Upper lobe of right lung (tissue), 1 donor: ENCODE measurements at regions not wholly inside any gene's neighbourhood (a gene's known extent, or its start where the extent isn't known, plus 50 kb on each side); places are given as distances from the start of the nearest gene placed in this dataset.

Experiments
- ATAC-seq: fragments of 200-7000 bp; cut with Tn5 transposase; one replicate; pipeline ENCODE4 v1.9.1; 2020; ENCODE audit warnings: mild to moderate bottlenecking, moderate library complexity
- DNase-seq: peaks from one replicate; pipeline ENCODE4 v3.0.0-alpha.2; 2020
- H3K27ac ChIP-seq: fragments of 200-600 bp; one replicate; pipeline ENCODE4 v1.8.0; 2022
- H3K27me3 ChIP-seq: fragments of 200-600 bp; one replicate; pipeline ENCODE4 v1.8.0; 2022; ENCODE audit warnings: mild to moderate bottlenecking
- H3K36me3 ChIP-seq: fragments of 200-600 bp; one replicate; pipeline ENCODE4 v1.8.0; 2022
- H3K4me1 ChIP-seq: fragments of 200-600 bp; one replicate; pipeline ENCODE4 v1.8.0; 2022
- H3K4me3 ChIP-seq: fragments of 200-600 bp; one replicate; pipeline ENCODE4 v1.8.0; 2022; ENCODE audit warnings: mild to moderate bottlenecking
- H3K9me3 ChIP-seq: fragments of 200-600 bp; one replicate; pipeline ENCODE4 v1.8.0; 2022
- CTCF ChIP-seq: fragments of 200-600 bp; IDR thresholded peaks from one replicate; pipeline ENCODE4 v1.8.0; 2022; ENCODE audit warnings: antibody characterized with exemption
- intact Hi-C: fragments of 100-400 bp; cut with DNase I; formaldehyde crosslinking; loops from one replicate; pipeline ENCODE4 v1.11.0; 2022
- donor health status: DM: no; HTN: yes; CAD: no; lungs with severe emphysema.

GRCh38 chr3:84194029-84194428 lies 764.8 kb upstream of the CADM2 start:
- DNase-seq (no peak), ATAC-seq (no peak)
- TF ChIP-seq CTCF: no peak
- Histone ChIP-seq H3K4me1 (no peaks in the 10 kb centered on the region), H3K4me3 (no peak overlapping the region), H3K27ac (no peak overlapping the region), H3K36me3 (no peaks in the 10 kb centered on the region), H3K27me3 (no peaks in the 10 kb centered on the region), H3K9me3 (peaks cover 12% of the 10 kb centered on the region)
- intact Hi-C loops: no loop called here

- ATAC-seq: no peak
- intact Hi-C loops: no loop called here
- Histone ChIP-seq H3K9me3 (peaks cover 3% of the 10 kb centered on the region), H3K4me3 (no peak overlapping the region), H3K27me3 (no peaks in the 10 kb centered on the region), H3K4me1 (no peaks in the 10 kb centered on the region), H3K36me3 (no peaks in the 10 kb centered on the region), H3K27ac (no peak overlapping the region)
- DNase-seq: no peak
- no peak for TF ChIP-seq CTCF
Measured at GRCh38 chr3:84209474-84209873, 749.3 kb upstream of the CADM2 start.

- ATAC-seq: no peak
- H3K27ac ChIP-seq: no peak overlapping the region
- H3K36me3 ChIP-seq: no peaks in the 10 kb centered on the region
- H3K4me3 ChIP-seq: no peak overlapping the region
- no peak for DNase-seq
- no peaks in the 10 kb centered on the region for H3K9me3 ChIP-seq
- intact Hi-C loops: no loop called here
- TF ChIP-seq CTCF: no peak
- H3K4me1 ChIP-seq: no peaks in the 10 kb centered on the region
- H3K27me3 ChIP-seq: no peaks in the 10 kb centered on the region
Measured at GRCh38 chr3:84223512-84223911, 735.3 kb upstream of the CADM2 start.

- H3K27me3 ChIP-seq: no peaks in the 10 kb centered on the region
- ATAC-seq (no peak), DNase-seq (no peak)
- intact Hi-C loops: no loop called here
- TF ChIP-seq CTCF: no peak
- no peak overlapping the region for H3K27ac ChIP-seq
- no peaks in the 10 kb centered on the region for H3K9me3 ChIP-seq
- H3K4me1 ChIP-seq: no peaks in the 10 kb centered on the region
- no peaks in the 10 kb centered on the region for H3K36me3 ChIP-seq
- no peak overlapping the region for H3K4me3 ChIP-seq
Measured at GRCh38 chr3:84224262-84224661, 734.5 kb upstream of the CADM2 start.

GRCh38 chr3:84236261-84236660 lies 722.5 kb upstream of the CADM2 start:
- H3K27me3 ChIP-seq: no peaks in the 10 kb centered on the region
- H3K4me1 ChIP-seq: no peaks in the 10 kb centered on the region
- no peaks in the 10 kb centered on the region for H3K36me3 ChIP-seq
- no peak overlapping the region for H3K4me3 ChIP-seq
- DNase-seq: no peak
- intact Hi-C loops: no loop called here
- no peaks in the 10 kb centered on the region for H3K9me3 ChIP-seq
- ATAC-seq: no peak
- H3K27ac ChIP-seq: no peak overlapping the region
- no peak for TF ChIP-seq CTCF

GRCh38 chr3:84245789-84246188 lies 713.0 kb upstream of the CADM2 start:
- H3K27me3 ChIP-seq: no peaks in the 10 kb centered on the region
- intact Hi-C loops: no loop called here
- H3K4me1 ChIP-seq: no peaks in the 10 kb centered on the region
- H3K4me3 ChIP-seq: no peak overlapping the region
- H3K36me3 ChIP-seq: no peaks in the 10 kb centered on the region
- H3K27ac ChIP-seq: no peak overlapping the region
- TF ChIP-seq CTCF: no peak
- H3K9me3 ChIP-seq: no peaks in the 10 kb centered on the region
- no peak for ATAC-seq
- no peak for DNase-seq
